Heart right ventricle (tissue), 16 donors: ENCODE measurements at regions not wholly inside any gene's neighbourhood (a gene's known extent, or its start where the extent isn't known, plus 50 kb on each side); places are given as distances from the start of the nearest gene placed in this dataset.
A peak's percentile ranks its signal among the peaks of the same experiment; 100 is the strongest.

Source experiments
- ATAC-seq, 8 donors: fragments of 200-7000 bp; cut with Tn5 transposase; one replicate each; pipeline ENCODE4 v1.9.1; 2020; ENCODE audit warnings: mild to moderate bottlenecking in 8 of 8, moderate library complexity in 8 of 8, moderate number of reproducible peaks in 1 of 8
- DNase-seq, 2 donors: peaks; one replicate each; pipeline ENCODE4 v3.0.0-alpha.2; 2020
- H3K27ac ChIP-seq, 10 donors: fragments of 200-600 bp; sonication (generic) in 2 of 10; one replicate each; pipeline versions ENCODE4 v1.5.0 to v1.8.0; 2020 to 2022; ENCODE audit warnings: mild to moderate bottlenecking in 3 of 10
- H3K27me3 ChIP-seq, 7 donors: fragments of 200-600 bp; one replicate each; pipeline ENCODE4 v1.8.0; 2021 to 2022; ENCODE audit warnings: mild to moderate bottlenecking in 2 of 7
- H3K36me3 ChIP-seq, 9 donors: fragments of 200-600 bp; sonication (generic) in 1 of 9; one replicate each; pipeline versions ENCODE4 v1.5.0 to v1.8.0; 2020 to 2022; ENCODE audit warnings: mild to moderate bottlenecking in 2 of 9
- H3K4me1 ChIP-seq, 9 donors: fragments of 200-600 bp; sonication (generic) in 1 of 9; one replicate each; pipeline versions ENCODE4 v1.5.0 to v1.8.0; 2020 to 2022; ENCODE audit warnings: mild to moderate bottlenecking in 4 of 9
- H3K4me3 ChIP-seq, 10 donors: fragments of 200-600 bp; sonication (generic) in 2 of 10; one replicate each; pipeline versions ENCODE4 v1.5.0 to v1.8.0; 2020 to 2022; ENCODE audit warnings: mild to moderate bottlenecking in 7 of 10, moderate library complexity in 2 of 10
- H3K9me3 ChIP-seq, 11 donors: fragments of 200-600 bp in 10 of 11; sonication (generic) in 2 of 11; one replicate each; pipeline versions ENCODE4 v1.5.0 to v1.8.0; 2013 to 2022; ENCODE audit warnings: mild to moderate bottlenecking in 2 of 11, control low read depth in 1 of 11, moderate library complexity in 1 of 11
- CTCF ChIP-seq, 9 donors: fragments of 200-600 bp; sonication (generic) in 2 of 9; IDR thresholded peaks; one replicate each; pipeline versions ENCODE4 v1.5.0 to v1.8.0; 2021 to 2022; ENCODE audit warnings: antibody characterized with exemption in 9 of 9, mild to moderate bottlenecking in 5 of 9, moderate library complexity in 1 of 9
- WGBS, 2 donors: extraction: QIAGEN DNeasy Blood & Tissue Kit; methylation state at CpG; one replicate each; pipeline ENCODE4 v1.1.7; 2013; ENCODE audit warnings: inconsistent platforms in 1 of 2; 5-methylcytosine and 5-hydroxymethylcytosine counted together
- intact Hi-C, 10 donors: fragments of 100-400 bp; cut with DNase I; formaldehyde crosslinking; loops; one replicate each; pipeline versions ENCODE4 v1.11.1 to v1.14.2; 2022
- donor health status: Arrhythmogenic right ventricular cardiomyopathy.
- donor health status: ischemic (EF 13 %, LVEDD 7.1; RV severe dilation, severe dysfunction).
- donor health status: healthy with polysubstance abuse.
- donor health status: DM: no; HTN: yes; CAD: no.
- donor health status: DM: no; HTN: no; CAD: no.
- donor health status: ischemic (EF 25% LVEDD 6.9; RV normal size, moderate dysfunction).
- donor health status: ischemic (EF 25% LVEDD 5.7; RV mildly dilated, moderate dysfunction).
- donor health status: healthy.
- donor health status: DM: yes; HTN: yes; CAD: no.
- donor health status: Ischemic cardiomyopathy.
- donor health status: ischemic (EF 35%, LVEDD 5.7; RV mildly dilated, moderate dysfunction).
- donor health status: nonischemic (EF 11% LVEDD 7.7; RV severe dilation, severe dysfunction).
- donor health status: DM: yes; HTN: yes; CAD: no.
- donor health status: PGD.
- donor health status: ischemic (EF 29% LVEDD 5.4; RV normal size, mild dysfunction).
- donor health status: nonischemic (EF 23%, LVEDD 6.1; RV moderate dilation, normal function).

- no peaks in the 10 kb centered on the region for H3K36me3 ChIP-seq
Observed at GRCh38 chr18:25830787-25831186, 259.6 kb downstream of the SS18 start.

GRCh38 chr18:25827961-25828561 is 262.4 kb downstream of the SS18 start:
- no peak overlapping the region for H3K27ac ChIP-seq
- H3K27me3 ChIP-seq: no peaks in the 10 kb centered on the region
- intact Hi-C loops: loop anchor here in 1 of 10 donors (5.0 kb wide), 1 partner anchor 951 kb away; no protein-coding TSS in a partner anchor
- no peak for ATAC-seq
- no peaks in the 10 kb centered on the region for H3K36me3 ChIP-seq
- DNase-seq: no peak
- 47 to 54% methylated on average over 13 of the region's 13 CpGs for WGBS, 2 donors
- H3K4me3 ChIP-seq: no peak overlapping the region
- peaks cover 0 to 8% (median 0%) of the 10 kb centered on the region in 11 donors for H3K9me3 ChIP-seq
- H3K4me1 ChIP-seq: peaks cover 0 to 18% (median 6%) of the 10 kb centered on the region in 9 donors
- TF ChIP-seq CTCF (IDR thresholded peaks at IDR 0.05): no peak

More at GRCh38 chr18:25830787-25831186, 259.6 kb downstream of the SS18 start:
- H3K4me1 ChIP-seq: peaks cover 0 to 18% (median 6%) of the 10 kb centered on the region in 9 donors
- DNase-seq (peak; percentile 26 to 44), ATAC-seq (peak; percentile 65 to 95 (median 86))
- 74 to 83% methylated on average over 2 of the region's 2 CpGs for WGBS, 2 donors
- H3K27me3 ChIP-seq: no peaks in the 10 kb centered on the region
- H3K27ac ChIP-seq: peak overlapping the region in 2 of 10 donors; percentile 2 to 6
- TF ChIP-seq CTCF (IDR thresholded peaks at IDR 0.05): no peak
- no peak overlapping the region for H3K4me3 ChIP-seq
- no peaks in the 10 kb centered on the region for H3K9me3 ChIP-seq
- intact Hi-C loops: loop anchor here in 6 of 10 donors (2.0 to 10.0 kb wide), 4 partner anchors 476 to 956 kb away; partner anchors contain the start of gene ZNF521 (in 3 of the 6)

- Histone ChIP-seq H3K36me3 (no peaks in the 10 kb centered on the region), H3K27ac (no peak overlapping the region), H3K4me3 (no peak overlapping the region), H3K27me3 (no peaks in the 10 kb centered on the region), H3K4me1 (peaks cover 0 to 18% (median 6%) of the 10 kb centered on the region in 9 donors), H3K9me3 (peaks cover 0 to 12% (median 0%) of the 10 kb centered on the region in 11 donors)
- no peak for DNase-seq
- intact Hi-C loops: loop anchor here in 1 of 10 donors (5.0 kb wide), 1 partner anchor 950 kb away; no protein-coding TSS in a partner anchor
- ATAC-seq: peak in 1 of 8 donors; percentile 44
- TF ChIP-seq CTCF (IDR thresholded peaks at IDR 0.05): no peak
- 65 to 81% methylated on average over 4 of the region's 4 CpGs for WGBS, 2 donors
Observed at GRCh38 chr18:25827228-25827627, 263.2 kb downstream of the SS18 start.

GRCh38 chr18:25826823-25827222 is 263.6 kb downstream of the SS18 start:
- H3K4me3 ChIP-seq: no peak overlapping the region
- H3K4me1 ChIP-seq: peaks cover 0 to 17% (median 6%) of the 10 kb centered on the region in 9 donors
- H3K36me3 ChIP-seq: no peaks in the 10 kb centered on the region
- no peak overlapping the region for H3K27ac ChIP-seq
- intact Hi-C loops: loop anchor here in 1 of 10 donors (5.0 kb wide), 1 partner anchor 950 kb away; no protein-coding TSS in a partner anchor
- H3K27me3 ChIP-seq: no peaks in the 10 kb centered on the region
- DNase-seq (no peak), ATAC-seq (no peak)
- WGBS, 2 donors: 92 to 96% methylated on average over 5 of the region's 5 CpGs
- peaks cover 0 to 12% (median 0%) of the 10 kb centered on the region in 11 donors for H3K9me3 ChIP-seq
- TF ChIP-seq CTCF (IDR thresholded peaks at IDR 0.05): no peak
